B cell (primary cell): ENCODE measurements at regions not wholly inside any gene's neighbourhood (a gene's known extent, or its start where the extent isn't known, plus 50 kb on each side); places are given as distances from the start of the nearest gene placed in this dataset.

Experiments used
- CTCF ChIP-seq: fragments of 200-600 bp; IDR thresholded peaks from one replicate; pipeline ENCODE4 v1.8.0; 2022; ENCODE audit warnings: antibody characterized with exemption, mild to moderate bottlenecking
- EZH2 ChIP-seq: IDR thresholded peaks from 2 replicates; pipeline ENCODE4 v1.6.1; 2012; ENCODE audit warnings: borderline replicate concordance, low read depth, mild to moderate bottlenecking, moderate library complexity, low read length; ENCODE audit not compliant: insufficient read depth, poor library complexity, severe bottlenecking

- no peak for TF ChIP-seq CTCF
- no peak for TF ChIP-seq EZH2
These were observed 331.5 kb upstream of the MSX2 start for GRCh38 chr5:174392892-174393291.
